ENCODE measurements at regions not wholly inside any gene's neighbourhood (a gene's known extent, or its start where the extent isn't known, plus 50 kb on each side); places are given as distances from the start of the nearest gene placed in this dataset.
"Not testable (repeated sequence)": the region's sequence is repeated elsewhere in the genome, so short reads cannot be mapped to it uniquely, and the experiment has no call there.

DNA sequence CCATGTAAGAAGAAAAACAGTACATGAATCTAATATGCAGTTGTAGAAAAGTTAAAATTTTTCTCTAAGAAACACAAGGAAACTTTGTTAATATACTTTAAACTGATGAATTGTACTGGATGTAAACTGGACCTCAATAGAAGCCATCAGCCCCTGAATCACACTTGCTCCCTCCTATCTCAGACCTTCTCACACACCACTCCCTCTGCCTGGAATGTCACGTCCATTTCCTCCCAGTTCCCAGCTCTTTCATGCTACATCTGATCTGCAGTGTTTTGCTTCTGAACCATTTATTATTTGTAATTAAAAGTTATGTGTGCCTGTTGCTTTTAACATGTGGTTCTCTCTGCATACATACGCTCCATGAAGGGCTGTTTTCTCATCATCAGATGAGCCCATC is 180.0 kb downstream of the FCRL5 start:
- TF ChIP-seq, protein P1, sequence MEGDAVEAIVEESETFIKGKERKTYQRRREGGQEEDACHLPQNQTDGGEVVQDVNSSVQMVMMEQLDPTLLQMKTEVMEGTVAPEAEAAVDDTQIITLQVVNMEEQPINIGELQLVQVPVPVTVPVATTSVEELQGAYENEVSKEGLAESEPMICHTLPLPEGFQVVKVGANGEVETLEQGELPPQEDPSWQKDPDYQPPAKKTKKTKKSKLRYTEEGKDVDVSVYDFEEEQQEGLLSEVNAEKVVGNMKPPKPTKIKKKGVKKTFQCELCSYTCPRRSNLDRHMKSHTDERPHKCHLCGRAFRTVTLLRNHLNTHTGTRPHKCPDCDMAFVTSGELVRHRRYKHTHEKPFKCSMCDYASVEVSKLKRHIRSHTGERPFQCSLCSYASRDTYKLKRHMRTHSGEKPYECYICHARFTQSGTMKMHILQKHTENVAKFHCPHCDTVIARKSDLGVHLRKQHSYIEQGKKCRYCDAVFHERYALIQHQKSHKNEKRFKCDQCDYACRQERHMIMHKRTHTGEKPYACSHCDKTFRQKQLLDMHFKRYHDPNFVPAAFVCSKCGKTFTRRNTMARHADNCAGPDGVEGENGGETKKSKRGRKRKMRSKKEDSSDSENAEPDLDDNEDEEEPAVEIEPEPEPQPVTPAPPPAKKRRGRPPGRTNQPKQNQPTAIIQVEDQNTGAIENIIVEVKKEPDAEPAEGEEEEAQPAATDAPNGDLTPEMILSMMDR (IDR thresholded peaks at IDR 0.05), result not testable (repeated sequence)
- not testable (repeated sequence) for TF ChIP-seq MXI1 (IDR thresholded peaks at IDR 0.05; ENCODE audit: low read depth, low read length)

Measured in SK-N-SH (cell line).